GM08714 (cell line): ENCODE measurements at regions not wholly inside any gene's neighbourhood (a gene's known extent, or its start where the extent isn't known, plus 50 kb on each side); places are given as distances from the start of the nearest gene placed in this dataset.
"Not testable (repeated sequence)": the region's sequence is repeated elsewhere in the genome, so short reads cannot be mapped to it uniquely, and the experiment has no call there.

ENCODE experiments used
- H3K4me3 ChIP-seq: fragments of 200-500 bp; sonication (Bioruptor generic); 2 replicates; pipeline ENCODE4 v1.5.1; 2014; ENCODE audit warnings: mild to moderate bottlenecking, low read length, inconsistent platforms
- ZNF274 ChIP-seq: IDR thresholded peaks from 2 replicates; pipeline ENCODE4 v1.6.1; 2012; ENCODE audit warnings: mild to moderate bottlenecking, low read depth, low read length

DNA sequence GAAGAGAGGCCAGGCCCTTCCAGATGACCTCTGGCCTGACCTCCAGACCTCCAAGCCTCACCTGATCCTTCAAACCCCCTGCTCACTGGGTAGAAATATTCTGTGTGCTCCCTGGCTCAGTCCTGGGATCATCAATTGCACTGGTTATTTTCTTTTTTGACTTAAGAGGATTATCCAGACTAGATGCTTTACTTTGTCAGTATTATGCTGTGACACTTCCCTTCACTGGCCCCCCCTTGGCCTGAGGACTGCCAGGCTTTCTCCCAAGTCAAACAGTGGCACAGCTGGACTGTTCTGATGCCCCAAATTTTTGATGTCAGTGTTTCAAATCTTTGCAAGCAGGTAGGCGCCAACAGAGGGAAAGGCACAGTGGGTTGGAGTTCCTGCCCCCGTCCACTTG is 156.3 kb upstream of the SKOR2 start:
- no peak for TF ChIP-seq ZNF274
- H3K4me3 ChIP-seq: no peak overlapping the region

DNA sequence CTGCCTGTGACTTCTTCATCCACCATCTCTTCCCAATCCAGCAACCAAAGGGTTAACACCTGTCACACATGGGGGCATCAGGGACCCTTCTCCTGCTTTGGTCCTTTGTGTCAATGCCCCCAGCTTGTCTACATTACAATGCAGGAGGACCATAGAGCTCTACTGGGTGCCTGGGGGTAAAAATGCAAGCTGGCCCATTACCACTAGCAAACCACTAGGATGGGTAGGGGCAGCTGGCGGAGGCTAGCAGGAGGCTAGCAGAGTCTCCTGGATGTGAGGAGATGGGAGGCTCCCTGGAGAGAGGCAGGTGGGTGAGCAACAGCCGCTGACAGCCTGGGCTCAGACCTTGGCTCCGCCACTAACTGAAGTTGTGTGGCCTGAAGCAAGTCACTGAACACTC is 153.4 kb upstream of the SKOR2 start:
- no peak overlapping the region for H3K4me3 ChIP-seq
- no peak for TF ChIP-seq ZNF274

DNA sequence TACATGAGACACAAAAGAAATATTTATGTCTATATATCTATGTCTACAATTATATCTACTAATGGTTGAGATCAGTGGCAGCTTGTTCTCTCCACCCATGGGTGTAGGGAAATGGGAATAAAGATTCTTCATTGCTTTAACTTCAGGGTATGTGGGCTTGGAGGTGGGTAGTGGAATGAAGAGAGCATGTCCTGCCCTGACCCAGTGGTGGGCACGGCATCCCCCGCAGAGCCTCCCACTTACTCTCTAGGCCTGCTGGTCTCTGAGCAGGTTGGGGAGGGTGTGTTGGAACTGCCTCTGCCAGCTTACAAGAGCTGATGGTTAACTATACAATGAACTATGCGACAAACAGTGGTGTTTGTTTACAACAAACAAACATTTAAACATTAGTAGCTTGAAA is 152.5 kb upstream of the SKOR2 start:
- no peak overlapping the region for H3K4me3 ChIP-seq
- TF ChIP-seq ZNF274: no peak

DNA sequence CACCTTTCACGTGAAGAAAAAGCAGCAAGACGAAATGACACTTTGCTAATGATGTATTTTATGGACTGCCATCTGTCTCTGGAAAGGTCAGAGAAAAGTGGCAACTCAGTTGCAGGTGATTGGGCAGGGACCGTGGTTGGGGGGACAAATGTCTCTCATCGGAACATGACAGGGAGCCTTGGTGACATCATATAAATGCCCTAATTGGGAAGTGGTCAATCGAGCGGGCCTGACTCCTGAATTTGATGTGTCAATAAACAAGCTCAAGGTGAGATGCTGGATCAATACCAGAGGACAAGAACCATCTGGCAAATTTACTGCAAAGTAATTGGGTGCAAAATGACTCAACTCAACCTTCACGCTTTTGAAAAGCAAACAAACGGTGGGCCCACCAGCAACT is 151.9 kb upstream of the SKOR2 start:
- no peak for TF ChIP-seq ZNF274

DNA sequence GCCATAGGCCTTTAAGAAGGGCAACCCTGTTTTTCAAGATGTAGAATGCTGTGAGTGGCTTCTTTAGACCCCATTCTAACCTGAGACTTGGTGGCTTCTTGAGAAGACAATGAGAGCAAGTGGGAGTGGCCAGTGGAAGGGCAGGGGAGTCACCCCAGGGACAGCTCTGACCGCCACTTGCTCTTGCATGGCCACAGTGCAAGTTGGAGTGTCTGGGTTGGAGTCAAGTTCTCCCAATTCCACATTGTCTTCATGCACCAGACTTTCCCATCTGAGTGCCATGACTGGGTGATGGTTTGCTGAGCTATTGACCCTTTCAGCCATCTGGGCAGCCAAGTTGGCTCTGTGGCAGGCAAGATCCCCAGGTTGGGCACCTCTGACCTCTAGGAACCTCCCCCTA is 148.0 kb upstream of the SKOR2 start:
- no peak overlapping the region for H3K4me3 ChIP-seq
- TF ChIP-seq ZNF274: no peak

More for the DNA sequence above, 151.9 kb upstream of the SKOR2 start:
- no peak overlapping the region for H3K4me3 ChIP-seq

DNA sequence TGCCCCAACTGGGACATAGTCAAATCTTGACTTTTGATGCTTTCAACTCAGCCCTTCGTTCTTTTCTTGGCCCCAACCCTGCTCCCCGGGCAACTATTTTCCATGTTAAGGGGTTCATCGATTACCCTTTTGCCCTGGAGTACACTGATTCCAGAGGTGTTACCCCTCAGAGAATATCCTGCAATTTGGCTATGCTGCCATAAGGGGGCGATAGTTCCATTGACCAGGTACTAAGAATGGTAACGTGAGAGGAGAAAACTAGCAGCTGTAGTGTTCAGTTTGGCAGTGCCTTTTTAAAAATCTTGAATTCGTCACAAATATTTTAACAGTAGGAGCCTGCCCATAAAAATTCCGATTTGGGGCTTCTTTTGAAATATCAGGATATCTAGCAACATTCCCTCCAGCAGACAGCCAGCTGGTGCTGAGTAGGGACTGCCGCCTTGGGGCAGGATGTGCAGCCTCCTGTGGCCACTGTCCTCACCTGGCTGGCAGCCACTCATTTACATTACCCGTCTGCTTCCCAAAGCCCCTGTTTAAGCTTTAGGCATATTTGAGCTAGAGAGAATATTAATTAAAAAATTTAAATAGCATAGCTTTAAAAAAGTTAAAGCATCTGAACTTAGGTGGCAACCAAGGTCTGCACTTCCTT is 146.3 kb upstream of the SKOR2 start:
- no peak overlapping the region for H3K4me3 ChIP-seq
- no peak for TF ChIP-seq ZNF274

DNA sequence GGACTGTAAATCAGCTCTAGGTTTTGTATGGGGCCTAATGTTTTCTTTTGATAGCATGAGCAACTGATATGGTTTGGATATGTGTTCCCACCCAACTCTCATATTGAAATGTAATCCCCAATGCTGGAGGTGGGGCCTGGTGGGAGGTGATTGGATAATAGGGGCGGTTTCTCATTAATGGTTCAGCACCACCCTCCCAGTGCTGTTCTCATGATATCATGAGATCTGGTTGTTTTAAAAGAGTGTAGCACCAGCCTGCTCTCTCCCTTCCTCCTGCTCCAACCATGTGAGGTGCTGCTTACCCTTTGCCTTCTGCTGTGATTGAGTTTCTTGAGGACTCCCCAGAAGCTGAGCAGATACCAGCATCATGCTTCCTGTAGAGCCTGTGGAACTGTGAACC is 140.2 kb upstream of the SKOR2 start:
- TF ChIP-seq ZNF274: no peak
- H3K4me3 ChIP-seq: no peak overlapping the region

DNA sequence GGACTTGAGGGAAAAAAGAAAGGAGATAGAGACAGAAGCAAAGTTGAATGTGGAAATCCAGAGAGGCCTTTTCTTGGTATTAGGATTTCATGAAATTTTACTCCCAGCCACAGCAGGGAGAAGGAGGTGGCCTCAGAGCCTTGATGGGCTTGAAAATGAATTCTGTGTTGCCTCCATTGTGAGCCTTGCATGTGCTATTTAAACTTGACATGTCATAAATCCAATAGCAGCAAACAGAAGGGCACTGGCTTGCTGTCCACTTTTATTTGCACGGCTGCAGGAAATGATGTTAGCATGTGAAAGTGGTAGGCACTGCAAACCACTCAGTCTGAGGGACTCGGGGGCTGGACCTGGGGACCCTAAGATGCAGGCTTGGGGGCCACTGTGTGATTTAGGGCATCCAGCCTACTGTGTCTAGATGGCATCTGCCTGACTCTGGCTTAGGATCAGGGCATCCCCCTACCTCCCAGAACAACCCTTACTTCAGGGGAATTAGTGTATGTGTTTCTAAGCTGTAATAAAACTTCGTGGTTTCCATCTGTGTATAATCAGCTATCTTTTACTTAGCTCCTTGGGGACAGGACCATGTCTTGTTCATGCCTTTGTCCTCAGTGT is 139.1 kb upstream of the SKOR2 start:
- no peak for TF ChIP-seq ZNF274
- H3K4me3 ChIP-seq: no peak overlapping the region

DNA sequence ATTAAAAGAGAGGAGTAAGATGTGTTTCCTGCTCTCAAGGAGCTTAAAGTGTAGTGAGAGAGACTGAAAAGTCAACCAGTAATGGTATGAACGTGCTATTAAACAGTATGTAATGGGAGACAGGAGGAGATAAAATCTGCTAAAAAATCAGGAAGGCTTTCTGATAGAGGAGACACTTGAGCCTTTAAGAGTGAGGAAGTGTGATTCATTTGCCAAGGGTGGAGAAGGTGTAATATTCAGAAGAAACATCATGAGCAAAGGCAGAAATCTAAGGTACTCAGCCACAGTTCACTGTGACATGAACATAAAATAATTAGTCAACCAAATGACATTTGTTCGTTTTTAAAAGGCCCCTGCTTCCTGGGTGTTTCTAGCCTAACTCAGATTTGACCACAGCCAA is 137.8 kb upstream of the SKOR2 start:
- TF ChIP-seq ZNF274: no peak
- no peak overlapping the region for H3K4me3 ChIP-seq

DNA sequence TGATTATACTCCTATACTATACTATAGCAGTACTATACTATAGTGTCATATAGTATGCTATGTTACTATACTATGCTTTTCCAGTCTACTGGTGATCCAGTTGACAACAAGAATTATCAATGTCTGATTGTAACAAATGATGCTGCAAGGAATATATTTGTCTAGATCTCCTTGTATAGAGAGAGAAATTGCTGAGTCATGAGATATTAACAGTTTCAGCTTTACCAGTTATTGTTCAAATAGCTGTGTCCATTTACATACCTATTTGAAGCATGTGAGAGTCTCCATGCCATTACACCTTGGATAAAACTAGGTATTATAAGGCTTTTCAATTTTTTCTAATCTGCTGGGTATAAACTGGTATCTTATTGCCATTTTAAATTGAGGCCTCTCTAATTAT is 136.4 kb upstream of the SKOR2 start:
- no peak for TF ChIP-seq ZNF274
- no peak overlapping the region for H3K4me3 ChIP-seq

DNA sequence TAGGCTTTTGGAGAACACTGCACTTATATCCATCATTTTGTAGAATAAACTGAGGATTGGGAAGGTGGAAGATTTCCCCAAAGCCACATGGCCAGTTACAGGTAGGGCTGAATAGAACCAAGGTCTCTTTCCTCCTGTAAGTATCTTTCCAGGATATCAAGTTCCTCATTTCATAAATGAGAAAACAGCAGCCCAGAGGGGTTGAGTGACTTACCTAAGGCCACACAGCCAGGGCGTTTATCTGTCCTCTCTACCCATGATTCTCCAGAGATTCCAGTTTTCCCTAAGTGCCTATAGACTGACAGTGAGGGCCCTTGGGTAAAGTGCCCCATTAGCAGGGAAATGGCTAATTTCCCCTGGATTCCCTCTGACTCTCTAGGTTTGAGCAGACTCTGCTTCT is 132.3 kb upstream of the SKOR2 start:
- H3K4me3 ChIP-seq: no peak overlapping the region
- TF ChIP-seq ZNF274: no peak

DNA sequence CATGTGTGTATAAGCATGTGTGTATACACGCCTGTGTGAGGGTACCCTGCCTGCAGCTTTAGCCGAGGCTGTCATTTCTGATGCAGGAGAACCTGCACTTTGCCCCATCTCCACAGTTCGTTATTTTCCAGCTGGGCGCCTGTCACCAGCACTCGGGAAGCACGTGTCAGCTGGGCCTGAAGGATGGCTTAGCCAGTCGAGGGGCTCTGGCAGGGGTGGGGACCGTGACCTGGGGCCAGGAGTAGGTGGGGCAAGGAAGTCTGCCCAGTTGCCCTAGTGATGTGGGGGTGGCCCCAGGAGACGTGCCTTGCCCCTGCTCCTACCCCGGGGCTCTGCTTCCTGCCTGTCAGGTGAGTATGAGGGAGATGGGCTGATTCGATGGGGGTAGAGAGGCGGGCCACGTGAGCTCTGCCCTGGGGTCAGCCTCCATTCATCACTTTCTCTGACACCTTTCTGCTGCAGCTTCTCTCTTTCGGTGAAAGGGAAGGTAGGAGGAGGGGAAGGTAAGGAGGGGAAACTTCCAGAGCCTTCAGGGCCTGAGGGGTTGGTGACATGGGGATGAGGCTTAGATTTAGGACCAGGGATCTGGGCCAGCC is 130.6 kb upstream of the SKOR2 start:
- no peak for TF ChIP-seq ZNF274
- no peak overlapping the region for H3K4me3 ChIP-seq

DNA sequence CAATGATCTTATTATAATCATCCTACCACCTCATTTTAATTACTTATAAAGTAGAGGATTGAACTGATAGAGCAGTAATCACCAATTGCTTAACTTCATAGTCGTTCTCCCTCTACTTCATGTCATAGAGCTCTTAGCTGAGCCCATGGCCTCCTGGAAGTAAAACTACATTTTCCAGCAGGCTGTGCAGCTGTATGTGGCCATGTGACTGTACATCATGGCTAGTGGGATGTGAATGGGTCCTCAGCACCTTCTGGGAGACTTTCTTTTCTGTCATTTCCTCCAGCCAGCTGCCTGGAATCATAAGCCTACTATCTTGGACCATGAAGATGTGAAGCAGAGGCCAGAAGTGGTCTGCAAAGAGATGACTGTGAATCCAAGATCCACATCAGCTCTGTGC is 128.7 kb upstream of the SKOR2 start:
- no peak overlapping the region for H3K4me3 ChIP-seq
- no peak for TF ChIP-seq ZNF274

DNA sequence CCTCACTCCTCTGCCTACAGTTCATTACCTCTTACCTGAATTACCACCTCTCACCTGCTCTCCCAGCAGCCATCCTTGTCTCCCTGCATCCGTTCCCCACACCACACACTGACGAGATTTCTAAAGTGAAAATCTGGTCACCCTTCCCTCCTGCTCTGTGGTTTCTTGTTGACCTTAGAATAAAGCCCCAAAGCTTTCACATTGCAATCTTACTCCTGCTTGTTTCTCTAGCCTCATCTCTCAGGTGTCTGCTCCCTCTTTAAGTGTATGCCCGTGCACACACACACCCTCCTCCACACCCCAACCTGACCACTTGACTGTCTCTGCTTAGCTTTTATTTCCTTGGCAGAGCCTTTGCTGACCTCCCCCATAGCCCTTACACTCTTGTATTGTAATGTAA is 122.0 kb upstream of the SKOR2 start:
- no peak overlapping the region for H3K4me3 ChIP-seq
- no peak for TF ChIP-seq ZNF274

DNA sequence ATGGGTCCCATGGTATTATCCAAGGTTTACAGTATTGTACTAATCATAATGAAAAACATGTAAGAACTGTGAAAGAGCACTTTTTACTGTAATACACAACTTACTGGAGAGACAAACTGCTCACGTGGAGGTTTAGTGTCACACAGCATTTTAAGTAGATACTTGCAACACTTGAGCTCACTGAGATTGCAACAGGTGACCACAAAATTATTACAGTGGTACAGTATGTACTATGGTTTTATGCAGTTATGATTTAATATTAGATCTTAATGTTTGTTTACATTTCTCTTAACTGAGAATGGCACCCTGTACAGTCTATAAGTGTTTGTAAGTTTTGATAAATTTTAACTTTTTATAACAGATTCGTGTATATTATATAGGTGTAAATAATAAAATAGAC is 118.6 kb upstream of the SKOR2 start:
- no peak for TF ChIP-seq ZNF274
- H3K4me3 ChIP-seq: no peak overlapping the region

DNA sequence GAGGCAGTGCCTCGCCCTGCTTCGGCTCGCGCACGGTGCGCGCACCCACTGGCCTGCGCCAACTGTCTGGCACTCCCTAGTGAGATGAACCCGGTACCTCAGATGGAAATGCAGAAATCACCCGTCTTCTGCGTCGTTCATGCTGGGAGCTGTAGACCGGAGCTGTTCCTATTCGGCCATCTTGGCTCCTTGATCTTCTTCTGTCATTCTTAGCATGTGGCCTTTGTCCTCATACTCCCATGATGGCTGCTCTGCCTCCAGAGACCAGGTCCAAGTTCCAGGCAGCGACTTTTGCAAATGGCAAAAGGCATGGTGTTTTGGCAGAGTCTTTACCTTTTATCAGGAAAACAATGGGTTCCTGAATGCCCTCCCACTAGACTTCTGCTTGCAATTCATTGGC is 102.6 kb upstream of the SKOR2 start:
- H3K4me3 ChIP-seq: not testable (repeated sequence)
